Lung (tissue), 11 donors: ENCODE measurements at regions not wholly inside any gene's neighbourhood (a gene's known extent, or its start where the extent isn't known, plus 50 kb on each side); places are given as distances from the start of the nearest gene placed in this dataset.

Experiments
- ATAC-seq: fragments of 200-7000 bp; cut with Tn5 transposase; one replicate; pipeline ENCODE4 v1.9.1; 2020; ENCODE audit warnings: moderate number of reproducible peaks; ENCODE audit not compliant: insufficient read depth, low FRiP score
- DNase-seq, 3 donors: peaks; one replicate each; pipeline ENCODE4 v3.0.0-alpha.2; 2013 to 2017
- H3K27ac ChIP-seq, 2 donors: one replicate each; pipeline ENCODE4 v1.5.1; 2013; ENCODE audit warnings: mild to moderate bottlenecking in 2 of 2, moderate library complexity in 2 of 2, control low read depth in 1 of 2, inconsistent platforms in 1 of 2, low read depth in 1 of 2, low read length in 1 of 2
- H3K27me3 ChIP-seq, 3 donors: one replicate each; pipeline ENCODE4 v1.5.1; 2013; ENCODE audit warnings: low read length in 2 of 3; ENCODE audit not compliant: control insufficient read depth in 3 of 3, insufficient read depth in 3 of 3
- H3K36me3 ChIP-seq, 4 donors: one replicate each; pipeline ENCODE4 v1.5.1; 2013; ENCODE audit warnings: low read length in 4 of 4, mild to moderate bottlenecking in 1 of 4, moderate library complexity in 1 of 4; ENCODE audit not compliant: control insufficient read depth in 4 of 4, insufficient read depth in 4 of 4
- H3K4me1 ChIP-seq, 5 donors: one replicate each; pipeline ENCODE4 v1.5.1; 2013; ENCODE audit warnings: low read length in 5 of 5, mild to moderate bottlenecking in 2 of 5, moderate library complexity in 1 of 5; ENCODE audit not compliant: control insufficient read depth in 5 of 5, insufficient read depth in 5 of 5
- H3K4me3 ChIP-seq: one replicate; pipeline ENCODE4 v1.5.1; 2013; ENCODE audit warnings: mild to moderate bottlenecking, control low read depth, moderate library complexity
- H3K9ac ChIP-seq, 2 donors: one replicate each; pipeline ENCODE4 v1.5.1; 2013; ENCODE audit warnings: low read length in 2 of 2, control low read depth in 1 of 2; ENCODE audit not compliant: insufficient read depth in 1 of 2
- H3K9me3 ChIP-seq, 4 donors: one replicate each; pipeline ENCODE4 v1.5.1; 2013; ENCODE audit warnings: low read length in 3 of 4, mild to moderate bottlenecking in 1 of 4, moderate library complexity in 1 of 4; ENCODE audit not compliant: control insufficient read depth in 4 of 4, insufficient read depth in 3 of 4
- WGBS, 2 donors: extraction: QIAGEN DNeasy Blood & Tissue Kit; methylation state at CpG; one replicate each; pipeline ENCODE4 v1.1.7; 2013; 5-methylcytosine and 5-hydroxymethylcytosine counted together
- TF ChIP-seq, protein P1 (sequence below): IDR thresholded peaks from 2 replicates; pipeline ENCODE4 v1.5.1; 2012; ENCODE audit warnings: mild to moderate bottlenecking; ENCODE audit errors: control extremely low read depth, extremely low read depth
- donor health status: control.
- donor health status: control.
- donor health status: Bipolar disorder and iron deficiency.
- donor health status: healthy.
- donor health status: DM: yes; HTN: yes; CAD: no.

DNA sequence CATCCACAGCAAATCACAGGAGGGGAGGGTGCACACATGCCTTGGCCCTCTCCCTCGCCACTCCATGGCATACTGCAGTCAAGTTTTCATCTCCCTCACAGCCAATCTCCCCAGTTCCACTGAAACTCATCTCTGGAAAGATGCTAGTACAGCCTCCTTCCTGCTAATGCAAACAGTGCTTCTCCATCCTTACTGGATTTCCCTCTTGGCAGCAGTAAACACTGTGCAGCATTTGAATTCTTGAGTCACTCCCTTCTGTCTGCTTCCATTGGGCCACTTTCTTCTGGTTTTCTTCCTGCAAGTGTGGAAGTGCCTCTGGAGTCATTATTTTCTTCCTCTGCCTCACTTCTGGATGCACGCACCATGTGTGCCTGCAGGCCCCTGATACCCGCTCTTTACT lies 460.3 kb downstream of the QKI start:
- no peak overlapping the region for H3K4me3 ChIP-seq
- no peak for DNase-seq
- 91 to 93% methylated on average over 3 of the region's 3 CpGs for WGBS, 2 donors

DNA sequence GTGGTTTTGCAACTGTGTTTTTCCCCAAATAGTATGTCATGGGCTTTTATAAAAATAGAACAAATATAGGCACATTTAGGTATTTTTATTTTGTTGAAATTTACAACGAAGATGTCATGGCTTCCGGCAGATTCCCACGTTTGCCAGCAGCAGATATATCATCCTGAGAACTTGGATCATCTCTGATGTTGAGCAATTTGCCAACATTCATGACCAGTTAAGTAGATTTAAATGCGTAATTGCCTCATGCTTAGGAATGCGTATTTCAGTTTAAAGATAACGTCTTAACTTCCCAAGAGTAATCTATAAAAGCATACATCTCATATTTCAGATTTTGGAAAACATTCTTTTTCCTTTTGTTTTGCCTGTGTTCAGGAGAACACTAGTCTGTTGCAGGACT lies 457.8 kb downstream of the QKI start:
- 77 to 79% methylated on average over 6 of the region's 6 CpGs for WGBS, 2 donors
- Histone ChIP-seq H3K4me3 (no peak overlapping the region), H3K27me3 (no peaks in the 10 kb centered on the region), H3K9ac (no peak overlapping the region), H3K27ac (no peak overlapping the region), H3K4me1 (peaks cover 0 to 16% (median 0%) of the 10 kb centered on the region in 5 donors), H3K9me3 (no peaks in the 10 kb centered on the region), H3K36me3 (no peaks in the 10 kb centered on the region)
- no peak for ATAC-seq
- peak in 2 of 3 donors; percentile 79 to 84 for DNase-seq
- TF ChIP-seq, protein P1, sequence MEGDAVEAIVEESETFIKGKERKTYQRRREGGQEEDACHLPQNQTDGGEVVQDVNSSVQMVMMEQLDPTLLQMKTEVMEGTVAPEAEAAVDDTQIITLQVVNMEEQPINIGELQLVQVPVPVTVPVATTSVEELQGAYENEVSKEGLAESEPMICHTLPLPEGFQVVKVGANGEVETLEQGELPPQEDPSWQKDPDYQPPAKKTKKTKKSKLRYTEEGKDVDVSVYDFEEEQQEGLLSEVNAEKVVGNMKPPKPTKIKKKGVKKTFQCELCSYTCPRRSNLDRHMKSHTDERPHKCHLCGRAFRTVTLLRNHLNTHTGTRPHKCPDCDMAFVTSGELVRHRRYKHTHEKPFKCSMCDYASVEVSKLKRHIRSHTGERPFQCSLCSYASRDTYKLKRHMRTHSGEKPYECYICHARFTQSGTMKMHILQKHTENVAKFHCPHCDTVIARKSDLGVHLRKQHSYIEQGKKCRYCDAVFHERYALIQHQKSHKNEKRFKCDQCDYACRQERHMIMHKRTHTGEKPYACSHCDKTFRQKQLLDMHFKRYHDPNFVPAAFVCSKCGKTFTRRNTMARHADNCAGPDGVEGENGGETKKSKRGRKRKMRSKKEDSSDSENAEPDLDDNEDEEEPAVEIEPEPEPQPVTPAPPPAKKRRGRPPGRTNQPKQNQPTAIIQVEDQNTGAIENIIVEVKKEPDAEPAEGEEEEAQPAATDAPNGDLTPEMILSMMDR = no peak

More for the DNA sequence above, 460.3 kb downstream of the QKI start:
- H3K36me3 ChIP-seq = no peaks in the 10 kb centered on the region
- H3K4me1 ChIP-seq = peaks cover 0 to 16% (median 0%) of the 10 kb centered on the region in 5 donors
- no peaks in the 10 kb centered on the region for H3K27me3 ChIP-seq
- TF ChIP-seq, protein P1 = no peak
- no peak overlapping the region for H3K27ac ChIP-seq
- H3K9me3 ChIP-seq = no peaks in the 10 kb centered on the region
- no peak overlapping the region for H3K9ac ChIP-seq
- ATAC-seq = no peak

DNA sequence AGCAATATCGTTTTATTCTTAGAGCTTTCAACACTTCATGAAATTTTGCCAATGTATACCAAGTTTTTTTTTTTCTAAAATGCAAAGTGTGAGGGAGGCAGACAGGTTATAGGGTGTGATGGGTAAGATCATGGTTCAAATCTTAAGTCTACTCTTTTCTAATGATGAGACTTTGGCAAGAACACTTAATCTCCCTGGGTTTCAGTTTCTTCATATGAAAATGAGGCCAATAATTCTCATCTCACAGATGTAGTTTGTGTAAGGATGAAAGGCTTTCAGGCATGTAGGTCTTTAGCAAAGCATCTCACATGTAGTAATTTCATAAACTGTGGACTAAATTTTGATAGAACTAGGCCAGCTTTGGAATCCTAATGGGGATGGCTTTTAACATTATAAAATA lies 457.1 kb downstream of the QKI start:
- H3K27me3 ChIP-seq = no peaks in the 10 kb centered on the region
- no peak overlapping the region for H3K4me3 ChIP-seq
- H3K27ac ChIP-seq = no peak overlapping the region
- H3K4me1 ChIP-seq = peaks cover 0 to 16% (median 0%) of the 10 kb centered on the region in 5 donors
- no peak overlapping the region for H3K9ac ChIP-seq
- ATAC-seq (no peak), DNase-seq (peak in 2 of 3 donors; percentile 64)
- TF ChIP-seq, protein P1 = no peak
- H3K9me3 ChIP-seq = no peaks in the 10 kb centered on the region
- WGBS, 2 donors = 82 to 89% methylated on average over 1 of the region's 1 CpG
- no peaks in the 10 kb centered on the region for H3K36me3 ChIP-seq
